Neural cell (in vitro differentiated cells): ENCODE measurements at regions not wholly inside any gene's neighbourhood (a gene's known extent, or its start where the extent isn't known, plus 50 kb on each side); places are given as distances from the start of the nearest gene placed in this dataset.

Experiments used
- H2AFZ ChIP-seq: fragments of 200-600, 300-800 bp; sonication (generic), shearing (Covaris generic); 2 replicates; pipeline ENCODE4 v1.6.0; 2014; ENCODE audit warnings: low read depth, mild to moderate bottlenecking, antibody characterized with exemption, low read length, moderate library complexity
- H3F3A ChIP-seq: fragments of 200-600 bp; shearing (Covaris generic); 2 replicates; pipeline ENCODE4 v1.6.1; 2016; ENCODE audit warnings: mild to moderate bottlenecking, moderate library complexity, mixed read lengths, antibody characterized with exemption, low read length; ENCODE audit not compliant: insufficient read depth, poor library complexity, severe bottlenecking
- H3K27ac ChIP-seq: fragments of 200-600, 300-800 bp; sonication (generic), shearing (Covaris generic); 2 replicates; pipeline ENCODE4 v1.5.1; 2014; ENCODE audit warnings: mild to moderate bottlenecking, low read length, moderate library complexity
- H3K27me3 ChIP-seq: fragments of 300-800, 200-600 bp; sonication (generic), shearing (Covaris generic); 2 replicates; pipeline ENCODE4 v1.6.0; 2014; ENCODE audit warnings: mild to moderate bottlenecking, low read depth, low read length, moderate library complexity; ENCODE audit not compliant: insufficient read depth
- H3K36me3 ChIP-seq: fragments of 300-800, 200-600 bp; sonication (generic), shearing (Covaris generic); 2 replicates; pipeline ENCODE4 v1.5.1; 2014; ENCODE audit warnings: mild to moderate bottlenecking, antibody characterized with exemption, low read length, moderate library complexity; ENCODE audit not compliant: insufficient read depth
- H3K4me2 ChIP-seq: fragments of 300-800, 200-600 bp; sonication (generic), shearing (Covaris generic); 2 replicates; pipeline ENCODE4 v1.6.0; 2014; ENCODE audit warnings: mild to moderate bottlenecking, low read length
- H3K4me3 ChIP-seq: fragments of 300-800, 200-600 bp; sonication (generic), shearing (Covaris generic); 2 replicates; pipeline ENCODE4 v1.5.1; 2014; ENCODE audit warnings: mild to moderate bottlenecking, low read length, moderate library complexity
- H3K79me2 ChIP-seq: fragments of 200-600 bp; shearing (Covaris generic); replicated peaks from 2 replicates; pipeline ENCODE4 v1.6.0; 2014; ENCODE audit warnings: mild to moderate bottlenecking, low read length, moderate library complexity; ENCODE audit not compliant: insufficient read depth
- H3K9ac ChIP-seq: fragments of 300-800, 200-600 bp; sonication (generic), shearing (Covaris generic); 2 replicates; pipeline ENCODE4 v1.6.1; 2016; ENCODE audit warnings: mild to moderate bottlenecking, low read length, mixed read lengths
- H3K9me2 ChIP-seq: fragments of 200-600 bp; shearing (Covaris generic); 2 replicates; pipeline ENCODE4 v1.6.1; 2016; ENCODE audit warnings: mild to moderate bottlenecking, low read length, mixed read lengths; ENCODE audit not compliant: insufficient read depth
- H3K9me3 ChIP-seq: fragments of 200-600, 300-800 bp; sonication (generic), shearing (Covaris generic); 2 replicates; pipeline ENCODE4 v1.6.1; 2016; ENCODE audit warnings: mild to moderate bottlenecking, mixed run types, low read length, moderate library complexity, mixed read lengths
- H4K20me1 ChIP-seq: fragments of 200-600 bp; shearing (Covaris generic); 2 replicates; pipeline ENCODE4 v1.6.1; 2016; ENCODE audit warnings: mild to moderate bottlenecking, mixed run types; ENCODE audit not compliant: insufficient read depth
- EP300 ChIP-seq: fragments of 450-650 bp; conservative IDR thresholded peaks from 2 replicates; pipeline ENCODE4 v1.6.1; 2014; ENCODE audit warnings: antibody characterized with exemption, mild to moderate bottlenecking, moderate library complexity; ENCODE audit not compliant: poor library complexity, severe bottlenecking
- EZH2 ChIP-seq: fragments of 200-600, 300-800 bp; shearing (Covaris generic), sonication (generic); IDR thresholded peaks from 2 replicates; pipeline ENCODE4 v1.6.1; 2014; ENCODE audit warnings: antibody characterized with exemption, low read length, borderline replicate concordance, mild to moderate bottlenecking; ENCODE audit not compliant: insufficient read depth, poor library complexity, severe bottlenecking
- MXI1 ChIP-seq: fragments of 450-650 bp; conservative IDR thresholded peaks from 2 replicates; pipeline ENCODE4 v1.6.1; 2014; ENCODE audit warnings: antibody characterized with exemption, mild to moderate bottlenecking; ENCODE audit not compliant: poor library complexity, severe bottlenecking
- POLR2AphosphoS5 ChIP-seq: IDR thresholded peaks from 2 replicates; pipeline ENCODE4 v1.6.1; 2012
- RAD21 ChIP-seq: fragments of 450-650 bp; conservative IDR thresholded peaks from 2 replicates; pipeline ENCODE4 v1.6.1; 2014; ENCODE audit warnings: antibody characterized with exemption, mild to moderate bottlenecking, moderate library complexity
- SMC3 ChIP-seq: fragments of 450-650 bp; conservative IDR thresholded peaks from 2 replicates; pipeline ENCODE4 v1.6.1; 2014; ENCODE audit warnings: antibody characterized with exemption, mild to moderate bottlenecking, moderate library complexity; ENCODE audit not compliant: poor library complexity
- TAF1 ChIP-seq: IDR thresholded peaks from 2 replicates; pipeline ENCODE4 v1.6.1; 2012; ENCODE audit warnings: low read depth
- TF ChIP-seq, protein P1 (sequence below): fragments of 450-650 bp; IDR thresholded peaks from 2 replicates; pipeline ENCODE4 v1.5.1; 2014; ENCODE audit warnings: antibody characterized with exemption, mild to moderate bottlenecking, moderate library complexity; ENCODE audit not compliant: poor library complexity, severe bottlenecking
- TF ChIP-seq, protein P2 (sequence below): IDR thresholded peaks from 2 replicates; pipeline ENCODE4 v1.6.1; 2012; ENCODE audit warnings: borderline replicate concordance

DNA sequence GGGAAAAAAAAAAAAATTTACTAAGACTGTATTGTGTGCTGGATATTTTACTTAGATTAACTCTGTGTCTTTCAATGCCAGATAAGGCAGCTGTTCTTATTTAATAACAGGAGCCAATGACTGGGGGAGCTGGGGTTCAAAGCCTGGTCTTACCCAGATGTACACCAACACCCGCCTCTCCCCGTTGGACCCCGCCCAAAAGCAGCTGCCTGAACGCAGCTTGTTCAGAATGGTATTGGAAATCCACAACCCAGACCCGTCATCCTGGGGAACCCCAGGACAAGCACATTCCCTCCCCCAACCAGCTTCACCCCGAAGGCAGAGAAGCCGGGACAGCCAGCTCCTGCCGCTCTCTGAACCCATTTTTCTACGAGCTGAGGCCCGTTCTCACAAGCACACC lies 113.6 kb upstream of the TMPRSS2 start:
- Histone ChIP-seq H4K20me1 (no peaks in the 10 kb centered on the region), H3K4me2 (no peak overlapping the region), H2AFZ (no peak overlapping the region)

DNA sequence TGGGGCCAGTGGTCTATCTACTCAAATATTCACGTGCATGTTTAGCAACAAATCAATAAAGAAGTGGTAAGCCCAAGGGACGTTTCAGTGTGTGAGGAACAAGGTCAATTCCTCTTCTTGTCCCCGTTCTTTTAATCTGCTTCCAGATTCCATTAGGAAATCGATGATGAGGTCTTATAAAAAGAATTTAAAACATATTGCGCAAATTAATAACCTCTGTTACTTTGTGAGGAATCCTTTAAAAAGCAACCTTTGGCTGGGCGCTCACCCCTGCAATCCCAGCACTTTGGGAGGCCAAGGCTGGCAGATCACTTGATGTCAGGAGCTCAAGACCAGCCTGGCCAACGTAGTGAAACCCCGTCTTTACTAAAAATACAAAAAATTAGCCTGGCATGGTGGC lies 113.0 kb upstream of the TMPRSS2 start:
- Histone ChIP-seq H3K4me3 (no peak overlapping the region), H3K79me2 (no peaks in the 10 kb centered on the region), H3K4me2 (no peak overlapping the region)

More for the DNA sequence above, 113.6 kb upstream of the TMPRSS2 start:
- Histone ChIP-seq H3K79me2 (no peaks in the 10 kb centered on the region), H3K9ac (no peak overlapping the region), H3K9me3 (no peaks in the 10 kb centered on the region), H3K4me3 (no peak overlapping the region), H3K27me3 (no peaks in the 10 kb centered on the region), H3K9me2 (no peaks in the 10 kb centered on the region), H3F3A (no peaks in the 10 kb centered on the region), H3K36me3 (no peaks in the 10 kb centered on the region), H3K27ac (no peak overlapping the region)
- TF ChIP-seq EZH2 (no peak), RAD21 (no peak), TAF1 (no peak), MXI1 (no peak), EP300 (no peak), SMC3 (no peak), POLR2AphosphoS5 (no peak)
- TF ChIP-seq, protein P1, sequence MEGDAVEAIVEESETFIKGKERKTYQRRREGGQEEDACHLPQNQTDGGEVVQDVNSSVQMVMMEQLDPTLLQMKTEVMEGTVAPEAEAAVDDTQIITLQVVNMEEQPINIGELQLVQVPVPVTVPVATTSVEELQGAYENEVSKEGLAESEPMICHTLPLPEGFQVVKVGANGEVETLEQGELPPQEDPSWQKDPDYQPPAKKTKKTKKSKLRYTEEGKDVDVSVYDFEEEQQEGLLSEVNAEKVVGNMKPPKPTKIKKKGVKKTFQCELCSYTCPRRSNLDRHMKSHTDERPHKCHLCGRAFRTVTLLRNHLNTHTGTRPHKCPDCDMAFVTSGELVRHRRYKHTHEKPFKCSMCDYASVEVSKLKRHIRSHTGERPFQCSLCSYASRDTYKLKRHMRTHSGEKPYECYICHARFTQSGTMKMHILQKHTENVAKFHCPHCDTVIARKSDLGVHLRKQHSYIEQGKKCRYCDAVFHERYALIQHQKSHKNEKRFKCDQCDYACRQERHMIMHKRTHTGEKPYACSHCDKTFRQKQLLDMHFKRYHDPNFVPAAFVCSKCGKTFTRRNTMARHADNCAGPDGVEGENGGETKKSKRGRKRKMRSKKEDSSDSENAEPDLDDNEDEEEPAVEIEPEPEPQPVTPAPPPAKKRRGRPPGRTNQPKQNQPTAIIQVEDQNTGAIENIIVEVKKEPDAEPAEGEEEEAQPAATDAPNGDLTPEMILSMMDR, result no peak
- TF ChIP-seq, protein P2, sequence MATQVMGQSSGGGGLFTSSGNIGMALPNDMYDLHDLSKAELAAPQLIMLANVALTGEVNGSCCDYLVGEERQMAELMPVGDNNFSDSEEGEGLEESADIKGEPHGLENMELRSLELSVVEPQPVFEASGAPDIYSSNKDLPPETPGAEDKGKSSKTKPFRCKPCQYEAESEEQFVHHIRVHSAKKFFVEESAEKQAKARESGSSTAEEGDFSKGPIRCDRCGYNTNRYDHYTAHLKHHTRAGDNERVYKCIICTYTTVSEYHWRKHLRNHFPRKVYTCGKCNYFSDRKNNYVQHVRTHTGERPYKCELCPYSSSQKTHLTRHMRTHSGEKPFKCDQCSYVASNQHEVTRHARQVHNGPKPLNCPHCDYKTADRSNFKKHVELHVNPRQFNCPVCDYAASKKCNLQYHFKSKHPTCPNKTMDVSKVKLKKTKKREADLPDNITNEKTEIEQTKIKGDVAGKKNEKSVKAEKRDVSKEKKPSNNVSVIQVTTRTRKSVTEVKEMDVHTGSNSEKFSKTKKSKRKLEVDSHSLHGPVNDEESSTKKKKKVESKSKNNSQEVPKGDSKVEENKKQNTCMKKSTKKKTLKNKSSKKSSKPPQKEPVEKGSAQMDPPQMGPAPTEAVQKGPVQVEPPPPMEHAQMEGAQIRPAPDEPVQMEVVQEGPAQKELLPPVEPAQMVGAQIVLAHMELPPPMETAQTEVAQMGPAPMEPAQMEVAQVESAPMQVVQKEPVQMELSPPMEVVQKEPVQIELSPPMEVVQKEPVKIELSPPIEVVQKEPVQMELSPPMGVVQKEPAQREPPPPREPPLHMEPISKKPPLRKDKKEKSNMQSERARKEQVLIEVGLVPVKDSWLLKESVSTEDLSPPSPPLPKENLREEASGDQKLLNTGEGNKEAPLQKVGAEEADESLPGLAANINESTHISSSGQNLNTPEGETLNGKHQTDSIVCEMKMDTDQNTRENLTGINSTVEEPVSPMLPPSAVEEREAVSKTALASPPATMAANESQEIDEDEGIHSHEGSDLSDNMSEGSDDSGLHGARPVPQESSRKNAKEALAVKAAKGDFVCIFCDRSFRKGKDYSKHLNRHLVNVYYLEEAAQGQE, result no peak

More for the DNA sequence above, 113.0 kb upstream of the TMPRSS2 start:
- no peaks in the 10 kb centered on the region for H3K9me2 ChIP-seq
- H3K9me3 ChIP-seq, result no peaks in the 10 kb centered on the region
- H3K36me3 ChIP-seq, result no peaks in the 10 kb centered on the region
- H4K20me1 ChIP-seq, result no peaks in the 10 kb centered on the region
- H3K9ac ChIP-seq, result no peak overlapping the region
- H3K27me3 ChIP-seq, result no peaks in the 10 kb centered on the region
- H2AFZ ChIP-seq, result no peak overlapping the region
- H3F3A ChIP-seq, result no peaks in the 10 kb centered on the region
- H3K27ac ChIP-seq, result no peak overlapping the region
- no peak for TF ChIP-seq POLR2AphosphoS5
- no peak for TF ChIP-seq EZH2
- no peak for TF ChIP-seq MXI1
- TF ChIP-seq, protein P2, result no peak
- TF ChIP-seq SMC3, result no peak
- TF ChIP-seq, protein P1, result no peak
- TF ChIP-seq EP300, result no peak
- no peak for TF ChIP-seq TAF1
- no peak for TF ChIP-seq RAD21
